ENCODE measurements at regions not wholly inside any gene's neighbourhood (a gene's known extent, or its start where the extent isn't known, plus 50 kb on each side); places are given as distances from the start of the nearest gene placed in this dataset.

- DNase-seq, result no peak
- Histone ChIP-seq H3K36me3 (replicated peaks) (no peaks in the 10 kb centered on the region), H3K27me3 (replicated peaks) (no peaks in the 10 kb centered on the region), H3K27ac (no peak overlapping the region), H3K4me3 (ENCODE audit: low read depth, low read length) (no peak overlapping the region)
- in situ Hi-C loops (cut with HindIII; ENCODE audit: low pct_ligation_motif_present, low sequenced_read_pairs), result no loop called here
- no peak for TF ChIP-seq CTCF (IDR thresholded peaks at IDR 0.05; ENCODE audit: low read depth, low read length, missing control alignments)
Measured at GRCh38 chr16:76081967-76082366, 195.2 kb upstream of the CNTNAP4 start.

GRCh38 chr16:76106647-76107046 lies 170.6 kb upstream of the CNTNAP4 start:
- TF ChIP-seq CTCF (IDR thresholded peaks at IDR 0.05; ENCODE audit: low read depth, low read length, missing control alignments), result no peak

GRCh38 chr16:76108460-76108859 lies 168.7 kb upstream of the CNTNAP4 start:
- in situ Hi-C loops (cut with HindIII; ENCODE audit: low pct_ligation_motif_present, low sequenced_read_pairs), result no loop called here
- no peak overlapping the region for H3K4me3 ChIP-seq (ENCODE audit: low read depth, low read length)
- no peaks in the 10 kb centered on the region for H3K27me3 ChIP-seq (replicated peaks)
- DNase-seq, result no peak
- no peak for TF ChIP-seq CTCF (IDR thresholded peaks at IDR 0.05; ENCODE audit: low read depth, low read length, missing control alignments)
- no peak overlapping the region for H3K27ac ChIP-seq
- no peaks in the 10 kb centered on the region for H3K36me3 ChIP-seq (replicated peaks)

More at GRCh38 chr16:76106647-76107046, 170.6 kb upstream of the CNTNAP4 start:
- Histone ChIP-seq H3K27ac (no peak overlapping the region), H3K27me3 (replicated peaks) (no peaks in the 10 kb centered on the region), H3K36me3 (replicated peaks) (no peaks in the 10 kb centered on the region), H3K4me3 (ENCODE audit: low read depth, low read length) (no peak overlapping the region)
- in situ Hi-C loops (cut with HindIII; ENCODE audit: low pct_ligation_motif_present, low sequenced_read_pairs), result no loop called here
- DNase-seq, result no peak

DNA sequence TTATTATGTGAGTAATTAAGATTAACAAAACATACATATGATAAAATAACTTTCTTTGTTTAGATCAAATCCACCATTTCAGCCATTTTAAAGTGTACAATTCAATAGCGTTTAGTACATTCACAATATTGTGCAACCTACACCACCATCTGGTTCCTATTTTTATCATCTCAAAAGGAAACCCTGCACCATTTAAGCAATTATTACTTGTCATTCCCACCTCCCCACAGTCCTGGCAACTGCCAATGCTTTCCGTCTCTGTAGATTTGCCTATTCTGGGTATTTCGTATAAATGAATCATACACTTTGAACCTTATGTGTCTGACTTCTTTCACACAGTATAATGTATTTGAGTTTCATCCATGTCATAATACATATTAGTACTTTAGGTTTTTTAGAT lies 162.5 kb upstream of the CNTNAP4 start:
- Histone ChIP-seq H3K36me3 (replicated peaks) (no peaks in the 10 kb centered on the region), H3K27me3 (replicated peaks) (no peaks in the 10 kb centered on the region), H3K27ac (no peak overlapping the region), H3K4me3 (ENCODE audit: low read depth, low read length) (no peak overlapping the region)
- no peak for TF ChIP-seq CTCF (IDR thresholded peaks at IDR 0.05; ENCODE audit: low read depth, low read length, missing control alignments)
- in situ Hi-C loops (cut with HindIII; ENCODE audit: low pct_ligation_motif_present, low sequenced_read_pairs), result no loop called here
- no peak for DNase-seq

- H3K4me3 ChIP-seq (ENCODE audit: low read depth, low read length), result no peak overlapping the region
- no peak for DNase-seq
Measured at GRCh38 chr16:76118344-76118743, 158.9 kb upstream of the CNTNAP4 start.

More at GRCh38 chr16:76118344-76118743, 158.9 kb upstream of the CNTNAP4 start:
- TF ChIP-seq CTCF (IDR thresholded peaks at IDR 0.05; ENCODE audit: low read depth, low read length, missing control alignments), result no peak
- in situ Hi-C loops (cut with HindIII; ENCODE audit: low pct_ligation_motif_present, low sequenced_read_pairs), result no loop called here
- H3K36me3 ChIP-seq (replicated peaks), result no peaks in the 10 kb centered on the region
- no peaks in the 10 kb centered on the region for H3K27me3 ChIP-seq (replicated peaks)
- no peak overlapping the region for H3K27ac ChIP-seq

All from brain microvascular endothelial cell (primary cell).